ENCODE measurements at regions not wholly inside any gene's neighbourhood (a gene's known extent, or its start where the extent isn't known, plus 50 kb on each side); places are given as distances from the start of the nearest gene placed in this dataset.
A peak's percentile ranks its signal among the peaks of the same experiment; 100 is the strongest.
"Not testable (repeated sequence)": the region's sequence is repeated elsewhere in the genome, so short reads cannot be mapped to it uniquely, and the experiment has no call there.

GRCh38 chr20:39773380-39774000 lies 811.3 kb downstream of the DHX35 start:
- no peak for DNase-seq (ENCODE audit: low spot score)

GRCh38 chr20:39767352-39767751 lies 805.2 kb downstream of the DHX35 start:
- no peak for DNase-seq (ENCODE audit: low spot score)

- DNase-seq (ENCODE audit: low spot score) = no peak
These were observed 804.2 kb downstream of the DHX35 start for GRCh38 chr20:39766333-39766732.

GRCh38 chr20:39762716-39763115 lies 800.6 kb downstream of the DHX35 start:
- no peak for DNase-seq (ENCODE audit: low spot score)

- peak; percentile 2 for DNase-seq (ENCODE audit: low spot score)
These were observed 796.7 kb downstream of the DHX35 start for GRCh38 chr20:39758876-39759275.

- DNase-seq (ENCODE audit: low spot score) = no peak
These were observed 794.7 kb downstream of the DHX35 start for GRCh38 chr20:39756828-39757227.

DNA sequence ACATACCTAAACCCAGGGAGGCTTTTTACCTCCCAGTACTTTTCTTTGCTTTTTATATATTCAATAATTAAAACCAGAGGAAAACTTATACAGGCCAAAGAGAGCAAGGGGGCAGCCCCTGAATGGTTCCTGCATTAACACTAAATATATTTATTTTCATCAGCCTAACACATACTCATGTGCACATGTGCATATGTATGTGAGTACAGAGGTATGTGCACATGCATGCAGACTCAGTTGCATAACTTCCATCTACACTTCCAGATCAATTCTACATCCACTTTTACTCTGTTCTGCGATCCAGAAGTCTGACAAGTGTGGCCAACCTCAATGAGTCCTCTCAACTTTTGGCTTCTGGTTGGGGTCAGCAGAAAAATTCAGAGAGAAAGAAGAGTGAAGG lies 794.2 kb downstream of the DHX35 start:
- DNase-seq (ENCODE audit: low spot score) = no peak

DNA sequence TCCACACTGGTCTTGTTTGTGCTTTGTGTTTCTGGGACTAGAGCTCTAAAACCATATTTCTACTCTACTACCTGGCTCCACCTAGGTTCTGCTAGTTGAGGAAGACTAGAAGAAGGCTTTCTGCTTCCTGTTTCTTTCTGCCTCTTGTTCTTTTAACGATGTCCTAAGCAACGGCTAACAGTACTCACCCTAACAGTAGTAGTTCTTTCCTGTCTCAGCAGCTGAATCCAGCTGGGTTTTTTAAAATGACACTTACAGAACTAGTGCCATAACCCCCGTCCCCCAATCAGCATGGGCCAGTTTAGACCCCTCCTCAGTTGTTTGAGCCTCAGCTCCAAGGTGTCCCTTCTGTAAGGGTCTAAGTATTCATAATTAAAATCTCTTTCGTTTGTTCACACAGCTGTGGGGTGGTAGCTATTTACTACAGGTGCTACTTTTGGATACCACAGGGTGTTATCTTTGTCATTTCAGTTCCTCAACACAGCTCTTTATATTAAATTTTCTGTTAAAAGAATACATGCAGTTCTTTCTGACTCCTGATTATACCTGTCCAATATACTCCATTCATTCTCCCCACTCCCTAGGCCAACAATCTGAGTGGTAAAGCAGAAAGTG lies 790.2 kb downstream of the DHX35 start:
- no peak for DNase-seq (ENCODE audit: low spot score)

DNA sequence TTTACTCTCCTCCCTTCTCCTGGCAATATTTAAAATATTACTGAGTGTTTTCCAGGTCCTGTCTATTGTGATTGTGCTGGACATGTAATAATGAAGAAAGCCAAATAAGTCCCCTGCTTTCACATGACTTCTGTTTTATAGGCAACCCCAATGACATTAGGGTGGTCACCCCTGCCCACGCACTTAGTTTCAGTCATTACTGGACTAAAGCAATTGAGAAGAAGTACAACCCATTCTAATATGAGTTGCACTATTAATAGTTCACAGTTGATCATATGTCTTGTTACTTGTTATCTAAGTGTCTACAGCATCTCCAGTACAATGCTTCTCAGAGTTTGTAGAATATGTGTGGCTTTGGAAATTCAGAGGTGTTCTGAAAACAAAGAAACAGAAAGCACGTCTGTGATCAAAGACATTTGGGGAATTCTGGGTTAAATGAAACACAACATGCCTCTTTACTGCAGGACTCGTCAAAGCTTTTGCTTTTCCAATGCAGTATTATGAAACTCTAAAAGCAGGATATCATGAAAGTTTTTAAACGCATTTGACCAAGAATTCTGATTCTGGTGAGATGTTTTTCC lies 789.5 kb downstream of the DHX35 start:
- no peak for DNase-seq (ENCODE audit: low spot score)

DNA sequence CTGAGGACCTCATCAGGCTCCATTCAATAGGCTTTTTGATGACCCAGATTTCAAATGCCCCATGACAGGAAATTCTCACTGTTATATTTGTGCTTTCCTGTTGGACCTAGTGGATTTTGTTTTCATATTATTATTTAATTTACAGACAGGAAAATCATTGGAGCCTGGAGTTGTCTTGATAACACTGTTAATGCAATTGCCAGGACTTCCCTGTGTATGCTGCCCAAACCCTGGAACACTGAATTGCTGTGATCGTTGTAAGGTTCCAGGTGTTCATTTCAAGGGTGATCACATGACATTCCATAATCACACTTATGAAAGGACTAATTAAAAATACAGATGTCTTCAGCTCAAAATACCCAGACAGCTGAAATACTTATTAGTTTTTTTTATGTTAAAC lies 783.2 kb downstream of the DHX35 start:
- DNase-seq (ENCODE audit: low spot score) = no peak

DNA sequence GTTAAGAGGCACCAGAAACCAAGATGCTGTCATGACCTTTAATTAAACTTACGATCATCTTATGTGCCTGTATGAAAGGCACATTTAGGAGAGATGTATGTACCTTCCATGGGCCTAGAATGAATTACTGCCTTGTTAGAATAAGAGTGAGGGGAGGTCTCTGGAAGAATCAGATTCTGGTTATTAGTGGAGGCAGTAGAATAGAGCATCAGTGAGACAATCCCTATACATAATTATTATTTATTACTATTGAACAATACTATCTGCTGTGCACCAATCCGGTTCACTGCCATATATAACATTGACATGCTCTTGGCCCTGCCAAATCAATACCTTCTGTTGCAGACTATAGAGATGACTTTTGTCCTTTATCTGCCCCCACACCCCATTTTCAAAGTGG lies 776.5 kb downstream of the DHX35 start:
- no peak for DNase-seq (ENCODE audit: low spot score)

DNA sequence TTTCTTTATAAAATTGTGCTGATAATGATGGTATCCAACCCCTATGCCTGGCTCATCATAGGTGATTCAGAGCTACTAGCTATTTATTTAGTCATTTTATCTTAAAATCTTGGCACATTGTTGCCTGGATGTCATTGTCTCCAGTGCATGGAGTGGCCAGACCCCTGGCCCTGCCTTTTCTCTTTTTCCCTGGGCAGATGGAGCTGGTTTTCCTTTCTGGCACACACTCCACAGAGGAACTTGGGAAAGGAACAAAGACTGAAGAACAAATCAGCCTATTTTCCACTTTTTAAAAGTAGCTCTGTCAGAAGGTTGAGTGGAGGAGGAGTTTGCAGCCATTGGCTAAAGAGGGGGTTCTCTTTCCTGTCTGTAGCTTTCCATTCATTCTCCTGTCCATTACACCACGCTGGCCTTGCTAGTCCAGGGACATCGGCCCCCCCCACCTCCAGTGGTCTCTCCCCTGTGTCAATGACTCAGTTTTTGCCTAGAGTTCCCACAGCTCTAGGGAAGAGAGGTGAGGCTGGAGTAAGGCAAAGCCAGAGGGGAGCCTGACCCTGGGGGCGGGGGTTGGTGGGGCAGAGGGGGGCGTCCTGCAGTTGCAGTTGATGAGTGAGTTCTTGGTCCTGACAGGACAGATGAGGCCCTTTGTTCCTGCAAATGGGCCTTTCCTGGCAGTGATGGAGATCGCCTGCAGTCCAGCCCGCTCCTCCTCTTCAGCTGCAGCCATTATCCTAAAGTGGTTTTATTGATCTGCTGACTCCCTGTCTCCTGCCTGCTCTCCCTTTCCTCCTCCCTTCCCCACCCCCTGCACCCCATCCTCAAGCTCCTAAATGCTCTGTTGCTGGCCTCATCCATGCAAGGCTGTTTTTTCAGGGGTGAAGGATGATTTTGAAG lies 774.5 kb downstream of the DHX35 start:
- DNase-seq (ENCODE audit: low spot score) = no peak

DNA sequence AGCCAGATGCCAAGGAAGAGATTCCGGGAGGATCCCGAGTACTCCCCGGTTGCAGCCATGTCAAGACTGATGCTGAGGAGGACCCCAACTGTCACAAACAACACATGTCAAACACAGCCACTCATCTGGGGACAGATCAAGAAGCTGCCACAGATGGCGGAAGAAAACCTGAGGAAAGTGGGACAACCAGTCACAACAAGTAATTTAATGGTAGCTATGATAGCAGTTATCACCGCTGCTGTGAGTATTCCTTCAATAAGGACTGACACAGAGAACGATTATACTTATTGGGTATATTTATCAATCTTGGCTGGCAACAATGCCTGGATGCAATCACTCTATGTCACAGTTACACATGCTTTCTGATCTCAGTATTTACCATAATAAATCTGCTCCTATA lies 763.4 kb downstream of the DHX35 start:
- not testable (repeated sequence) for DNase-seq (ENCODE audit: low spot score)

DNA sequence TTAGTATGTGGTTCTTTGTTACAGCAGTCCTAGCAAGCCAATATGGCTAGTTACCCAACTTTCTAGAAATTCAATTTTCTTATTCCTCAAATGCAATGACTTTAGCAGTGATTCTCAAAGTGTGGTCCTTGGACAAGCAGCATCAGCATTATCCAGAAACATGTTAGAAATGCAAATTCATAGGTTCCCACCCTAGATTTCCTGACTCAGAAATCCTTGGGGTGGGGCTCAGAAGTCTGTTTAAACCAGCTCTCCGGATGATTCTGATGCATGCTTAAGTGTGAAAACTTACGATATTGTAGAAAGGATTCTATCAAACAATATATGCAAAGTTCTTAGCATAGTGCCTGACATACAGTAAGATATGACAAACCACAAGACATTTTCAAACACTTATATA lies 757.1 kb downstream of the DHX35 start:
- no peak for DNase-seq (ENCODE audit: low spot score)

DNA sequence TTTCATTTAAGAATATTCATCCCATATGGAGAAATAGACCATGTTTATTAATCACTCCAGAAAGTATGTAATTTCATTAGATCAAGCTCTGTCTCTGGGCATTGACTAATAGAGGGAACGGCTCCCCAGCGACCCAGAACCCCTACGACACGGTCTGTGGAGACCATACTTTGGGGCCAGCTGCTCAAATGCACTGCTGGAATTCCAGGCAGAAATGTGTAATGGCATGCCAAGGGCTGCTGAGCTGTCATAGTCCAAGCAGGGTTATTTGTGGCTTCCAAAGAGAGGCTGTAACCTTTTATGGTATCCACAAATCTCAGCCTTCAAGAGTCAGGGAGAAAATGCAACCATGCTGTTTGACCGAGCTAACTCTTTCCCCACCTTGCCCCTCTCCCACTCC lies 755.8 kb downstream of the DHX35 start:
- DNase-seq (ENCODE audit: low spot score) = no peak

DNA sequence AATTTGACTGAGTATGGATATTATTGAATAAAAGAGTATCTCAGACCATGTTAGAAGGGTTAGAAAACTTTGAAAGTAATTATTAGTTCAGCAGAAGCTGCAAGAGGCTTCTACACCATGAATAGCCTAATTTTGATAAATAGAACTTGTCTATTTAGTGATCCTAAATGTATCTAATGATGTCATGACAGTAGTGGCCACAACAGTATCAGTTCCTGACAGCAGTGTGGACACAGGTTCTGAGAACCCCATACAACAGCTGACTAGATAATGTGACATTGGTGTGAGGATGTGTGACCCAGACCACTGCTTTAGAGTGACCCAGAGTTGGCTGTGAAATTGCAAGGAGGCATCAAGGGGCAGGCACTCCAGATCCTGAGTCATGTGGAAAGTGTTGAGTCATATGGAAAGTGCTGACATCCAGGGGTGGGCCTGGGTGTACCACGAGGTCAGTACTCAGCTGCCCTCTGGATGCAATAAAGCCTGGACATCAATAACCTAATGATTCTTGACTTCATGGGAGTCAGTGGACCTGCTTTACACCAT lies 754.7 kb downstream of the DHX35 start:
- no peak for DNase-seq (ENCODE audit: low spot score)

DNA sequence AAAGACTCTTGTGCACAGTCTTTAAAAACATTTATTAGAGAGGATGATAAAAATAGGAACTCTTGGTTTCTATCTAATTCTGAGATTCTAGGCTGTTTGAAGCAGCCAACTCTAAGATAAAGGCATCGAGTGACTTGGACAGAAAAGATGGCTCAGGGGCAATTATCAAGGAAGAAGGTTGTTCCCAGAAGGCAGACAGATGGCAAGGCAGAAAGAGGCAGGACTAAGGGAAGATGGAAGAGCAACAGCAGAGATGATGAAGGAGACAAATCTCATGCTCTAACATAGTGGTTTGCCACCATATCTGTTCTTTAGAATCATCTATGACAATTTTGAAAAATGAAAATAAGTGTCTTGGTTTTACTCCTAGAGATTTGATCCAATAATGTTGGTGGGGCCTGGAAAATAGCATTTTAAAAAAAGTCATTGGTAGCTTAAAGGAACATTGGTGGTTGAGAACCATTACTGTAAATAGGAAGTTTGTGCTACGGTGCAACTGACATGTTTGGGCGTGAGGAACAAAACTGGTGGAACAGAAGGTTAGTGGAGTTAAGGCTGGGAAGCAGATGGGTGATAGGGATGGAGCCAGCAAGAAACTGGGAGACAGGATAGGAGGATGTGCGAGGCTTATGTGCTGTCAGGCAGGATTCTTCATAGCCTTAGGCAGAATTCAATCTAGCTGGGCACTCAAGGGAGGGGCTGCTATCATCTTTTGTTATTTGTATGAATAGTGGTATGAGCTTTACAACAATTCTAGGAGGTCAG lies 751.1 kb downstream of the DHX35 start:
- no peak for DNase-seq (ENCODE audit: low spot score)

- no peak for DNase-seq (ENCODE audit: low spot score)
These were observed 744.1 kb downstream of the DHX35 start for GRCh38 chr20:39706184-39706663.

- DNase-seq (ENCODE audit: low spot score) = no peak
These were observed 742.9 kb downstream of the DHX35 start for GRCh38 chr20:39705032-39705431.

- DNase-seq (ENCODE audit: low spot score) = not testable (repeated sequence)
These were observed 741.2 kb downstream of the DHX35 start for GRCh38 chr20:39703357-39703756.

DNA sequence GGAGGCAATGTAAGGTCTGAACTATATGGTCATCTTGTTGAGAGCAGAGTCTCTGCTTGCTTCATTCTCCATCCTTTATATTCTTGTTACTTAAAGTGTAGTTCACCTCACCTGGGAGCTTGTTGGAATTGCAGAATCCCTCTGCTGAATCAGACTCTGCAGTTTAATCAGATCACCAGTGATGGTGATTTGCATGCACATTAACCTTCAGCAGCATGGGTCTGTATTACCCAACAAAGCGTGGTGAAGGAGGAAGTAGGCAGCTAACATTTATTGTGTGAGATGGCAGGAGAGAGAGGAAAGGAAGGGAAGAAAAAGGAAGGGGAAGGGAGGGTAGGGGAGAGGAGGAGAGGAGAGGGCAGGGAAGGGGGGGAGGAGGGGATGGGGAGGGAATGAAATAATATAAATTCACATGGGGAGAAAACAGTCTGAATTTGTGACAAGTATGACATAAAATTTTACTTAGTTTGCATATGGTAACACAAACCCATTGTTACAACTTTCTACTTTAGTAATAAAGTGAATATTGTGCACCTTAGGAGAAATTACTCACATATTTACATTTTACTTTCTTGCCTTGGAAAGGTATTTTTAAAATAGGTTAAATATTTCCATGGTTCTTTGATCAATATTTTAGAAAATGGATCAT lies 740.7 kb downstream of the DHX35 start:
- no peak for DNase-seq (ENCODE audit: low spot score)
